GM12878 (cell line): ENCODE measurements at regions not wholly inside any gene's neighbourhood (a gene's known extent, or its start where the extent isn't known, plus 50 kb on each side); places are given as distances from the start of the nearest gene placed in this dataset.

Experiments used
- ATAC-seq: fragments of 200-7000 bp; cut with Tn5 transposase; 3 replicates; pipeline ENCODE4 v1.9.1; 2020; ENCODE audit warnings: mild to moderate bottlenecking, moderate library complexity
- BruUV-seq: library from RNA; stranded (reverse); fragments of 400-500 nt; replicated peaks from 2 replicates; lab custom pipeline; 2021; lab: Mats Ljungman, UMichigan
- CTCF ChIA-PET: fragments of 300-600 bp; sonication (Branson Sonifier 250); formaldehyde crosslinking; extraction: SDS; loops from one replicate; lab custom pipeline; 2021; ENCODE audit warnings: inconsistent platforms; lab: Yijun Ruan, JAX
- POLR2A ChIA-PET: fragments of 350-600 bp; formaldehyde crosslinking; extraction: SDS; loops from one replicate; lab custom pipeline; 2021; ENCODE audit warnings: inconsistent platforms; lab: Charles Lee
- RAD21 ChIA-PET: fragments of 300-600 bp; sonication (Branson Sonifier 250); formaldehyde crosslinking; loops from one replicate; lab custom pipeline; 2023; ENCODE audit warnings: antibody characterized with exemption; ENCODE audit not compliant: unreplicated experiment; lab: Charles Lee
- SMC1A ChIA-PET: fragments of 300-600 bp; sonication (Branson Sonifier 250); formaldehyde crosslinking; loops from one replicate; lab custom pipeline; 2023; ENCODE audit not compliant: unreplicated experiment, uncharacterized antibody; lab: Charles Lee
- DNase-seq: peaks from one replicate; pipeline ENCODE4 v3.0.0-alpha.2; 2011; ENCODE audit warnings: low read depth, low spot score
- FAIRE-seq: peaks from 3 replicates; lab custom pipeline; 2011; peaks lifted over from hg19 to GRCh38; lab: Jason Lieb, UNC
- H2AFZ ChIP-seq: 2 replicates; pipeline ENCODE4 v1.6.0; 2011; ENCODE audit warnings: low read depth, low read length, control low read depth; ENCODE audit not compliant: control insufficient read depth
- H3K27ac ChIP-seq: 2 replicates; pipeline ENCODE4 v1.5.1; 2011; ENCODE audit warnings: control low read depth; ENCODE audit not compliant: control insufficient read depth, insufficient read depth
- H3K27me3 ChIP-seq, 2 experiments: replicated peaks in 1 of 2; 2 replicates each; pipeline versions ENCODE4 v1.6.0 to v1.6.1; 2011; ENCODE audit warnings: low read length in 1 of 2; ENCODE audit not compliant: control insufficient read depth in 2 of 2, insufficient read depth in 2 of 2
- H3K36me3 ChIP-seq, 2 experiments: 2 replicates each; pipeline ENCODE4 v1.5.1; 2011; ENCODE audit warnings: low read length in 1 of 2; ENCODE audit not compliant: control insufficient read depth in 2 of 2, insufficient read depth in 2 of 2
- H3K4me1 ChIP-seq: 2 replicates; pipeline ENCODE4 v1.6.1; 2011; ENCODE audit warnings: mild to moderate bottlenecking, low read length, moderate library complexity, mixed read lengths; ENCODE audit not compliant: control insufficient read depth, insufficient read depth
- H3K4me2 ChIP-seq: 2 replicates; pipeline ENCODE4 v1.6.0; 2011; ENCODE audit warnings: control low read depth; ENCODE audit not compliant: control insufficient read depth, insufficient read depth
- H3K4me3 ChIP-seq: fragments of 200-600 bp; sonication (generic); 2 replicates; pipeline ENCODE4 v1.5.1; 2016
- H3K79me2 ChIP-seq: 2 replicates; pipeline ENCODE4 v1.6.0; 2011; ENCODE audit warnings: low read length; ENCODE audit not compliant: control insufficient read depth, insufficient read depth
- H3K9ac ChIP-seq: 2 replicates; pipeline ENCODE4 v1.8.0; 2011; ENCODE audit warnings: low read length, control low read depth, mixed read lengths; ENCODE audit not compliant: control insufficient read depth, insufficient read depth
- H3K9me3 ChIP-seq: replicated peaks from 3 replicates; pipeline ENCODE4 v1.5.1; 2011; ENCODE audit warnings: mild to moderate bottlenecking, low read length; ENCODE audit not compliant: control insufficient read depth, insufficient read depth
- H4K20me1 ChIP-seq: 2 replicates; pipeline ENCODE4 v1.6.0; 2011; ENCODE audit not compliant: control insufficient read depth, insufficient read depth
- CHD2 ChIP-seq: IDR thresholded peaks from 2 replicates; pipeline ENCODE4 v1.6.1; 2011; ENCODE audit warnings: low read depth, low read length, improper control_type of control experiment, borderline replicate concordance
- EP300 ChIP-seq, 2 experiments: fragments of 150-350 bp in 1 of 2; IDR thresholded peaks; 2 replicates each; pipeline ENCODE4 v1.6.1; 2011 to 2012; ENCODE audit warnings: low read depth in 2 of 2, low read length in 2 of 2, borderline replicate concordance in 1 of 2, improper control_type of control experiment in 1 of 2, inconsistent platforms in 1 of 2; ENCODE audit not compliant: control insufficient read depth in 1 of 2
- ETV6 ChIP-seq, 2 experiments: fragments of 450-650 bp in 1 of 2; IDR thresholded peaks in 1 of 2; conservative IDR thresholded peaks in 1 of 2; 2 replicates each; pipeline ENCODE4 v1.6.1; 2014; ENCODE audit warnings: antibody characterized with exemption in 1 of 2, borderline replicate concordance in 1 of 2, low read depth in 1 of 2, mild to moderate bottlenecking in 1 of 2, moderate library complexity in 1 of 2
- HDAC6 ChIP-seq: fragments of 200-600 bp; sonication (generic); IDR thresholded peaks from one replicate; pipeline ENCODE4 v1.8.0; 2017; ENCODE audit warnings: antibody characterized with exemption; ENCODE audit not compliant: unreplicated experiment
- IRF5 ChIP-seq: fragments of 450-650 bp; IDR thresholded peaks from 2 replicates; pipeline ENCODE4 v1.6.1; 2017; ENCODE audit warnings: borderline replicate concordance
- KLF5 ChIP-seq: fragments of 450-650 bp; IDR thresholded peaks from 2 replicates; pipeline ENCODE4 v1.6.1; 2014; ENCODE audit warnings: mild to moderate bottlenecking; ENCODE audit not compliant: partially characterized antibody
- MTA2 ChIP-seq: fragments of 450-650 bp; IDR thresholded peaks from 2 replicates; pipeline ENCODE4 v1.6.1; 2016; ENCODE audit warnings: low read depth, mild to moderate bottlenecking, moderate library complexity
- MTA3 ChIP-seq: IDR thresholded peaks from 2 replicates; pipeline ENCODE4 v1.6.1; 2012; ENCODE audit warnings: low read length, inconsistent platforms, borderline replicate concordance
- MYC ChIP-seq: IDR thresholded peaks from 2 replicates; pipeline ENCODE4 v1.6.1; 2011; ENCODE audit warnings: mild to moderate bottlenecking, low read length, moderate library complexity, inconsistent platforms; ENCODE audit not compliant: insufficient read depth, insufficient replicate concordance, insufficient read length, severe bottlenecking
- NR2C2 ChIP-seq: IDR thresholded peaks from 2 replicates; pipeline ENCODE4 v1.6.1; 2011; ENCODE audit warnings: borderline replicate concordance, low read depth; ENCODE audit not compliant: control insufficient read depth, insufficient read length
- PML ChIP-seq: IDR thresholded peaks from 2 replicates; pipeline ENCODE4 v1.6.1; 2012; ENCODE audit warnings: low read length, inconsistent platforms
- POLR2A ChIP-seq: IDR thresholded peaks from 2 replicates; pipeline ENCODE4 v1.6.1; 2011; ENCODE audit warnings: low read depth, mild to moderate bottlenecking, low read length
- PRDM15 ChIP-seq: fragments of 450-650 bp; formaldehyde crosslinking; IDR thresholded peaks from 2 replicates; pipeline ENCODE4 v1.4.0; 2020; ENCODE audit warnings: mild to moderate bottlenecking, moderate library complexity
- TCF12 ChIP-seq: IDR thresholded peaks from 2 replicates; pipeline ENCODE4 v1.6.1; 2011; ENCODE audit warnings: low read depth, mild to moderate bottlenecking, low read length
- ZBTB33 ChIP-seq: fragments of 450-650 bp; IDR thresholded peaks from 2 replicates; pipeline ENCODE4 v1.6.1; 2017; ENCODE audit warnings: mild to moderate bottlenecking
- WGBS: methylation state at CpG from one replicate; pipeline ENCODE4 v1.1.6; 2016; ENCODE audit warnings: low lambda C conversion rate; ENCODE audit not compliant: insufficient replicate concordance, insufficient coverage; ENCODE audit errors: missing lambda C conversion rate; 5-methylcytosine and 5-hydroxymethylcytosine counted together
- in situ Hi-C: fragments of 300-500 bp; cut with MboI; formaldehyde crosslinking; loops from 9 replicates; pipeline ENCODE4 v1.14.3; 2018; ENCODE audit warnings: mixed read lengths
- intact Hi-C: fragments of 100-400 bp; cut with micrococcal nuclease; formaldehyde crosslinking; loops from one replicate; pipeline ENCODE4 v1.14.2; 2022; ENCODE audit not compliant: unreplicated experiment

DNA sequence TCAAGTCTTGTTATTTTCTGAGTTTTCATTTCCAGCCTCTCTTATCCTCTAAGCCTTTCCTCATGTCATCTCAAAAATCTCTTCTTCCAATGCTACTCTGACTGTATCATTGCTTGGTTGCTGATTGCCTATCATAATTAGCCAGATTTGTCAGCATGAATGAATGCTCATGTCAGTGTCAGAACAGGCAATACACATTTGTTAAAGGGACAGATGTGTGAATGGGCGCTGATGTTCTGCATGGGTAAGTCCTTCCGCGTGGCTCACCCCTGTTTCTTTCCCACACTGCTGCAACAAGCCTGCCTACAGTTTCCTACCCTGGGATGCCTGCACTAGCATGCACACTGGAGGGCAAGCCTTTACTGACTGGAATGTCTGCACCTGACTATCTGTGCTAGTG, 100.6 kb downstream of the RHOU start (continued):
- TF ChIP-seq PRDM15 (CRISPR knock-in tag) = no peak
- no peak for TF ChIP-seq TCF12
- no peak for TF ChIP-seq HDAC6
- TF ChIP-seq MYC = no peak

GRCh38 chr1:228836427-228836826, 101.1 kb downstream of the RHOU start:
- CTCF ChIA-PET = interaction anchor here (0.6 kb wide), 1 partner anchor 11 kb away, joined by 3 read pairs; no protein-coding TSS in a partner anchor
- Histone ChIP-seq H3K9me3 (no peaks in the 10 kb centered on the region; the same call in 2 of the 3 replicates), H3K27me3 (0 out of 4 replicates have a peak, but pooled peaks cover 2 to 5% of the 10 kb centered on the region in 2 experiments), H4K20me1 (no peaks in the 10 kb centered on the region), H2AFZ (no peak overlapping the region), H3K4me3 (no peak overlapping the region), H3K27ac (no peak overlapping the region), H3K79me2 (no peaks in the 10 kb centered on the region), H3K9ac (no peak overlapping the region), H3K4me2 (no peak overlapping the region), H3K4me1 (no peaks in the 10 kb centered on the region), H3K36me3 (no peaks in the 10 kb centered on the region)
- ATAC-seq = no peak
- WGBS = 20% methylated on average over 3 of the region's 3 CpGs
- SMC1A ChIA-PET = no interaction called here
- no peak for DNase-seq
- RAD21 ChIA-PET = no interaction called here
- FAIRE-seq = no peak
- POLR2A ChIA-PET = no interaction called here
- intact Hi-C loops = no loop called here
- in situ Hi-C loops = no loop called here
- BruUV-seq = no TSS peak
- TF ChIP-seq MYC (no peak), MTA3 (no peak), POLR2A (no peak), EP300 (IDR thresholded peaks at IDR 0.05; ENCODE audit: borderline replicate concordance in 1 of 2, control insufficient read depth in 1 of 2, low read depth in 2 of 2, low read length in 2 of 2) (no peak), IRF5 (no peak), CHD2 (no peak), NR2C2 (no peak), ZBTB33 (no peak), MTA2 (no peak), KLF5 (no peak), PML (no peak), ETV6 (conservative IDR thresholded peaks at IDR 0.05 in 1 of 2, IDR thresholded peaks at IDR 0.05 in 1 of 2; ENCODE audit: borderline replicate concordance in 1 of 2, low read depth in 1 of 2) (no peak)
